ENCODE measurements at regions not wholly inside any gene's neighbourhood (a gene's known extent, or its start where the extent isn't known, plus 50 kb on each side); places are given as distances from the start of the nearest gene placed in this dataset.
A peak's percentile ranks its signal among the peaks of the same experiment; 100 is the strongest.
"Not testable (repeated sequence)": the region's sequence is repeated elsewhere in the genome, so short reads cannot be mapped to it uniquely, and the experiment has no call there.

DNA sequence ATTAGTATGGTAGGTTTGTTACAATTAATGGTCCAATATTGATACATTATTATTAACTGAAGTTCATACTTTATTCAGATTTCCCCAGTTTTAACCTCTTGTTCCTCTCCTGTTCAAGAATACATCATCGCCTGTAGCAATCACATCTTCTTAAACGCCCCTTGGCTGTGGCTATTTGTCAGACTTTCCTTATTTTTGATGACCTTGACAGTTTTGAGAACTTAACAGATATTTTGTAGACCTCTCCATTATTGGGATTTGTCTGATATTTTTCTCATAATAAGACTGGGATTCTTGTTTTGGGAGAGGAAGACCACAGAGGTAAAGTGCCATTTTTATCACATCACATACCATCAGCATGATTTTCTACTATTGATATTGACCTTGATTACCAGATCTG is 112.3 kb upstream of the MARCHF11 start:
- DNase-seq, result no peak

DNA sequence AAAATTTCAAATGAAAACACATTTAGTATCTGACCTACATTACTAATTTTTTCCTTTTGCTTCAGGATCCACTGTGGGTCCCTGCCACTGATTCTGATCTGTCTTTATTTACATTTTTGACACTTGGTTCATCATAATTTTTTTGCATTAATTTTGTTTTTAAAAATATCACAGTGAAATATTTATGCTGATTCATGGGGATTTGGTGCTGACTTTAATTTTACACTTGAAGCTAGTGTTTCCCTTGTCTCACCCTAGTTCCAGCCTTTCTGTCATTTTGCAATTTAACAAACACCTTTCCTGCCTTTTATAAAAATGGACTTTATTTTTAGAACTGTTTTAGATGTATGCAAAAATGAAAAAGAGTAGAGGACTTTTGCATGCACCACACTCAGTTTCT is 111.9 kb upstream of the MARCHF11 start:
- DNase-seq, result no peak

DNA sequence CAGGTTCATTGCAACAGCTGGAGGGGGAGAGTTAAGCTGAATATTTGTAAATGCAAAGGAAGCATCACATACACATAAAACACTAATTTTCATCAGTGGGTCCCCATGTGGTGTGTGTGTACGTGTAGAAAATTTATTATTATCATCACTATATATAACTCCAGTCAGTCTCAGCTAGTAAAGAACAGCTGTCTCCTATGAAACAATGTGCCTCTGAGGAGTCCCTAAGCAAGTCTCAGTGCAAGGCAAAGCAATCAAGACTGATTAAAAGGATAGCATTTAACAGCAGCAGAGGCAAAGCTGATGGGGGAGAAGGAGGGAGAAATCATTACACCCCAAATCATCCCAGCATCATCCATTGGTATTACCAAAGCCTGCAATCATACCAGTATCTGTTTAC is 104.2 kb upstream of the MARCHF11 start:
- no peak for DNase-seq

DNA sequence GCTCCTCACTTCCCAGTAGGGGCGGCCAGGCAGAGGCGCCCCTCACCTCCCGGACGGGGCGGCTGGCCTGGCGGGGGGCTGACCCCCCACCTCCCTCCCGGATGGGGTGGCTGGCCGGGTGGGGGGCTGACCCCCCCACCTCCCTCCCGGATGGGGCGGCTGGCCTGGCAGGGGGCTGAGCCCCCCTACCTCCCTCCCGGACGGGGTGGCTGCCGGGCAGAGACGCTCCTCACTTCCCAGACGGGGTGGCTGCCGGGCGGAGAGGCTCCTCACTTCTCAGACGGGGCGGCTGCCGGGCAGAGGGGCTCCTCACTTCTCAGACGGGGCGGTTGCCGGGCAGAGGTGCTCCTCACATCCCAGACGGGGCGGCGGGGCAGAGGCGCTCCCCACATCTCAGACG is 97.3 kb upstream of the MARCHF11 start:
- DNase-seq, result not testable (repeated sequence)

DNA sequence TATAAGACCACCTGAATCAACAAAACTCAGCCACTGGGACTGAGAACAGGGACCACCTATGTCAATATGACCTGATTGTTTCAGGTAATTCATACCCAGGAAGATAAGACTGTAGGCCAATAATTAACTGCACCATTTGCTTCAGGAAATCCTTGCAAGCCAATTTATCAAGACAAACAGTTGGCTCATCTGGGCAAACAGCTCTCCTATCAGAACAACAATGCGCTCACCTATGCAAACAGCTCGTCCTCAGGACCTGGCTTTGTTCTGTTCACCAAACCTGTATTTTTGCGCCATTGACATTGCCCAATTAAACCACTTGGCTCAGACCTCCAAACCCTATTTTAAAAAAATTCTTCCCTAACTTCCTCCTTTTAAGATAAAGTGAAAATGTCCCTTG is 92.3 kb upstream of the MARCHF11 start:
- DNase-seq, result peak; percentile 30

DNA sequence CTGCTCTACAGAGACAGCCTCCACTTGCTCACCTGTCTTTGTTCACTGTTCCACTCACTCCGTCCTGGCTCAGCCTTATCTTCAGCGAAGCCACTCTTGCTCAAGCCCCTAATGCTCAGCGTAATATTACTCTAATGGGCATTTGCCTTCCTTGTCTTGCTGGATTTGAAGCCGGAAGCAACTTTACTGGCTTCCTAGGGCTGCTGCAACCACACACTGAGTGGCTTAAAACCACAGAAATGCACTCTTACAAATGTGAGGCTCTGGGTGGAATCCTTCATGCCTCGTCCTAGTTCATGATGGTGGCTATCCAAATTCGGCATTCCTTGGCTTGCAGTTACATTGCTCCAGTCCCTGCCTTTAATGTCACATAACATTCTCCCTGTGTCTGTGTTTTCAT is 85.5 kb upstream of the MARCHF11 start:
- no peak for DNase-seq

DNA sequence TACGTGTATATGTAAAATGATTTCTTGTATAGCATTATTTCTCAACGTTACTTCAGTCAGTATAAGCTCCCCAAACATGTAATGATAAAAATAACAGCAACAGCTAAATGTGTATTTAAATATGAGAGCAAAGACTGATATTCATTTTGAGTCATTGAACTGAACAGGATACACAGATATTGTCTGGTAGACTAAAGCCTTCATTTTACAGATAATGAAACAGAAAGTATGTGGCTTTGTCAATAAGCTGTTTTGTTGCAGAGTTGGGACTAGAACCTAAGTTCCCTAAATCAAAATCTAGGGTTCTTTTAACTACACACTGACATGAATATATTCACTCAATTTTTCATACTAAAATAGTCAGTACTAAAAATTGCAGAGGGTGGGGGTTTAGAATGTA is 80.4 kb upstream of the MARCHF11 start:
- DNase-seq, result no peak

DNA sequence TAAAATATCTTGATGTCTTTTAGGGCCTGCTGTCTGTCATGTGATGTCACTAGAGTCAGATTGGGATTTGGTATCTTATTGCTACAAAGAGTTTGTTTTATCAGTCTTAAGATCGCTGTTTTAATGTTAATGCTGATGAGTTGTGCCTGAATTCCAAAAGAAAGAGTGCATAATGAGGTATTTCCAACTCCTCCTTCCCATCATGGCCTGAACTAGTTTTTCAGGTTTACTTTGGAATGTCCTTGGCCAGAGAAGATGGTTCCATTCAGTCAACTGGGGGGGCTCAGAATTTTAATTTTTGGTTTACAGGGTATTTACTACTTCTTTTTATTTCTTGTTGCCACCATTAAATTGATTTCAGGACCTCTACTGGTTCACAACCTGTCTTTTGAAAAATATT is 74.3 kb upstream of the MARCHF11 start:
- no peak for DNase-seq

DNA sequence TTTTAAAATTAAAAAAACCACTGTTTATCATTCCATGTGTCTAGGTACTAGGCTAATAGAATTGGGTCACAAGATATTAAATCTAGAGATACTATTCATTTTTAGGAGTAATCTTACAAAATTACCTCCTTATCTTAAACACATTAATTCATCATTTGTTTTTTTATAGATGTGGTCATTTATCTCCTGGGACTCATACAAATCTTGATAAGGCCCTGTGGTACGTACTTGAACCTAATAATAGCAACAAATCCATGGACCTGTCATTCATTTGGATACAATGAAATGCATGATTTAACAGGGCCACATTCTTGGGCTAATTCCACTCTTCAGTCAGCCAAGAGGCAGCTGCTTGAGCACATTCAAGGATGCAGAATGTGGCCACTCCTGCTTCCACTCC is 66.4 kb upstream of the MARCHF11 start:
- DNase-seq, result no peak

DNA sequence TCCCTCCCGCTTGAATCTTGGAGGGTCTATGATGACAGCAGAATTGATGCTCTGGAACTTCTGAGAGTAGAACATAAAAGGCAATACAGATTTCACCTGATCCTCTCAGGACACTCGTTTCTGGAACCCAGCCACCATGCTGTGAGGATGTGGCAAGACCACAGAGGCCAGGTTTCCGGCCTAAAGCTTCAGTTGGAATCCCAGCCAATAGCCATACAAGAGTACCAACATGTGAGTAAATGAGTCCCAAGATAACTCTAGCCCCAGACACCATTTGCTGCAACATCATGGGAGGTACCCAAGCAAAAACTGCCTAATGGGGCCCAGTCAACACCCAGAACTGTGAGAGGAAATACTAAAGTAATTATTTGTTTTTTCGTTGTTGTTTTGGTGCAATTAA is 65.7 kb upstream of the MARCHF11 start:
- DNase-seq, result no peak

DNA sequence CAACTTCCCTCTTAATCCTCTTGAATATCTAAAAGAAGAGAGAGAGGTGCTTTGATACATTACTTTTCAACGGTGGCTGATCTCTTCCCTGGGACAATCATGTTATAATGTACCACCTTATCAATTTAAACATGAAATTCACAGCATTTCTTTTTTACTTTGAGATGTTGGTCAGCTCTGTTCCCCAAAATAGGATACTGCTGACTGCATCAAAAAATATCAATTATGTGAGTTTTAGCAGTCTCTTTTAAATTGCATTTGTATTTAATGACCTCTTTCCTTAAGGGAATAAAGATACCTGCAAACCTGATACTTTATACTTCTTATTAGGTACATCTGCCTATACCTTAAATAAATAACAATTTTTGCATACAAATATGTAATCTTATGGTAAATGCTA is 58.4 kb upstream of the MARCHF11 start:
- no peak for DNase-seq

DNA sequence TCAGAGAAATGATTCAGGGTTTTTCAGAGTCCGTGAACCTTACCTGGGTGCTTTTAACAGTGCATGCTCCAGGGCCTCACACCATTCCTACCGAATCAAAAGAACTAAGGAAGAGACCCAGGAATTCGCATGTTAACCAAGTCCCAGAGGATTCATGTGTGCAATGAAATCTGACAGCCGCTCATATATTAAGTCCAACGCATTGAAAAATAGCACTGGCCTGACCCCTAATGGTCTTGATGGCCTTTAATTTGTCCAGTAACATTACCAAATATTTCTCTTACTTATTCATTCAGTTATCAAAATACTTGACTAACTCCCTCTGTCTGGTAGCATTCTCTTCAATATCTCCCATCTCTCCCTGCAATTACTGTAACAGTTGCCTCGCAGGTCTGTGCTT is 55.0 kb upstream of the MARCHF11 start:
- no peak for DNase-seq

DNA sequence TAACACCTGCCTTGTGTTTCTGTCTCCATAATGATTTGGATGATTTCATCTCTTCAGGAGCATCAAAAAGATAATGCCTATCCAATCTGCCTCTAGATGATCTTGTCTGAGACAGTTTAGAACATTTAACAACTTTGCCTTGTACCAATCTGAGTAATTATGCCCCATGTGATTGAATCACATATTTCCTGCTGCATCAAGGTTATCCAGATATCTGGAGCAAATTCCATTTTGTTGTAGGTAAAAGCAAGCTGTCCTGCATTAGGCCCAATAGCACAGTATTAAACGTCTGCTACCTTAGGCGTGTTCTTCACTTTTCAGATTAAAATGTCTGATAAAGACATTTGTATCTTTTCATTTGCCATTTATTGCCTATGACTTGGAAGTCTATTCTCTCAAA is 54.1 kb upstream of the MARCHF11 start:
- DNase-seq, result no peak

DNA sequence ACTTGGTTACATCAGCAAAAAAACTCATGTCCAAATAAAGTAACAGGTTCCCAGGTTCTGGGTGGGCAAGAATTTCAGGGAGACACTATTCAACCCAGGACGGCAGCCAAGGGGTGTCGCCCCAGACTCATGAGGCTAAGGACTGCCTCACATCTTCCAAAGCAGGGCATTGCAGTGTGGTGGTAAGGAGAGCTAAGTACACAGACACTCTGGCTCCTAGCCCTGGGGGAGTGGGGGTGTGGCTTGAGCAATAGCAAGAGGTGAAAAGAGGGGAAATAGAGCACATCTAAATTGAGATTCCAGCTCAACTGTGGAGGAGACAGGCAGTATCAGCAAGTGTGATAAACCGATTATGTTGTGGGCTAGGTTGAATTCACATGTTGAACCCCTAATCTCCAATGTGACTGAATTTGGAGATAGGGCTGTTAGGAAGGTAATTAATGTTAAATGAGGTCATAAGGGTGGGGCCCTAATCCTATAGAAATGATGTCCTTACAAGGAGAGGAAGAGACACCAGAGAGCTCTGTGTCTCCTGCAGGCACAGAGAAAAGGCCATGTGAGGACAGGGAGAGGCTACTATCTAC is 49.9 kb upstream of the MARCHF11 start:
- no peak for DNase-seq

Data from NCI-H1092 (cell line).